22Rv1 (cell line): ENCODE measurements at regions not wholly inside any gene's neighbourhood (a gene's known extent, or its start where the extent isn't known, plus 50 kb on each side); places are given as distances from the start of the nearest gene placed in this dataset.
"Not testable (repeated sequence)": the region's sequence is repeated elsewhere in the genome, so short reads cannot be mapped to it uniquely, and the experiment has no call there.

Source experiments
- H3K27ac ChIP-seq: fragments of 450-650 bp; 2 replicates; pipeline ENCODE4 v1.5.1; 2017
- CTCF ChIP-seq: fragments of 450-650 bp; IDR thresholded peaks from 2 replicates; pipeline ENCODE4 v1.5.1; 2017; ENCODE audit warnings: mild to moderate bottlenecking
- ZFX ChIP-seq: fragments of 450-650 bp; IDR thresholded peaks from 2 replicates; pipeline ENCODE4 v1.6.1; 2017; ENCODE audit warnings: antibody characterized with exemption, borderline replicate concordance

GRCh38 chr12:131557078-131557709, 153.7 kb upstream of the SFSWAP start:
- TF ChIP-seq ZFX (no peak), CTCF (no peak)
- no peak overlapping the region for H3K27ac ChIP-seq

- H3K27ac ChIP-seq, result no peak overlapping the region
- TF ChIP-seq ZFX (no peak), CTCF (no peak)
These were observed 151.1 kb upstream of the SFSWAP start for GRCh38 chr12:131559517-131560516.

DNA sequence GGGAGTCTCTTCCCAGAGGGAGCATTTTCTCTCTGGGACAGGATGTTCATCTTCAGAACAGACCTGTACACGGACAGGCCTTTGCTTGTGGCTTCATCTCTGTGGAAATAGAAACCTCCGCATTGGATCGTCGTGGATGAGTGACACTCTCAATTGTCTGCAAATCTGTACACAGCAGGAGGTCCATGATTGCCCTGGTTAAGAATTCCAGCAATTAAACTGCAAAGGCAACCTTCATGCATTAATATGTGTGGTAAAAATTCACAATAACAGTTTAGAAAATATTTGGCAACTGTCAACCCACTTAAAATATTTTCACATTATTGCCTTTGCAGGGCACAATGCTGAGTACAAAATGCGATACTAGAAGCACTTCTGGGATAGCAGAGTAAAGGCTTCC, 149.8 kb upstream of the SFSWAP start:
- no peak for TF ChIP-seq CTCF
- no peak for TF ChIP-seq ZFX
- H3K27ac ChIP-seq, result no peak overlapping the region

DNA sequence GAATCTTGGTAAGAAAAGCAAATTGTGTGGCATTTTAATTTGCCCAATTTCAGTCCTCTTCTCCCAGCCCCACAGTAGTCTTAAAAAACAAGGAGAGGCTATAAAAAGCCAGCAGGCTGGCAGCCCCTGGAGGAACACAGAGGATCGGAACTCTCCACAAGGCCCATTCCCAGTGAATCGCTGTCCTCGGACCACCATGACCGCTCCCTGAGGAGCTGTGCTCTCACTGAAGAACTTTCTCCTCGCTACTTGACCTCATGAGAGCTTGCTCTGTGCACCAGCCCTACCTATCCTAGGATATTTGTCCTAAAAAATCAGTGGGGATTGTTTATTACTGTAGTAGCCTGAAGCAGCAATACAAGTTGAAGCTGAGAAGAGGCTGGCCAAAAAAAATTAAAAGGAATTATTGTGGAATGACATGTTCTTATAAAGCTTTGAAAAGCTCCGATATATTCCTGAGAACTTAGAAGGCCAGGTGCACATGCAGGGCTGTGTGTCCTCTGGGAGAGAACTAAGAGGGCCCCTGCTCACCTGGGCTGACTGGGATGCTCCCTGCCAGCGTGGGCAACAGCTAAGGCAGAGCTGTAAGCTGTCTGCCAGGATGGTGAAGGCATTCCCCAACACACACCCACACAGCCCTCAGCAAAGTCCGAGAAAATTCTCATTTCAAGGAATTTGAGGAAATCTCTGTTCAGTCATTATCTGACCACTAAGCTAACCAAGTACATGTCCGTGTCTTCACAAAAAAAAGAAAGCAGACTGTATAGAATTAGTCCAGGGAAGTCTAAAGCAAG, 148.8 kb upstream of the SFSWAP start:
- no peak overlapping the region for H3K27ac ChIP-seq
- TF ChIP-seq CTCF (no peak), ZFX (no peak)

DNA sequence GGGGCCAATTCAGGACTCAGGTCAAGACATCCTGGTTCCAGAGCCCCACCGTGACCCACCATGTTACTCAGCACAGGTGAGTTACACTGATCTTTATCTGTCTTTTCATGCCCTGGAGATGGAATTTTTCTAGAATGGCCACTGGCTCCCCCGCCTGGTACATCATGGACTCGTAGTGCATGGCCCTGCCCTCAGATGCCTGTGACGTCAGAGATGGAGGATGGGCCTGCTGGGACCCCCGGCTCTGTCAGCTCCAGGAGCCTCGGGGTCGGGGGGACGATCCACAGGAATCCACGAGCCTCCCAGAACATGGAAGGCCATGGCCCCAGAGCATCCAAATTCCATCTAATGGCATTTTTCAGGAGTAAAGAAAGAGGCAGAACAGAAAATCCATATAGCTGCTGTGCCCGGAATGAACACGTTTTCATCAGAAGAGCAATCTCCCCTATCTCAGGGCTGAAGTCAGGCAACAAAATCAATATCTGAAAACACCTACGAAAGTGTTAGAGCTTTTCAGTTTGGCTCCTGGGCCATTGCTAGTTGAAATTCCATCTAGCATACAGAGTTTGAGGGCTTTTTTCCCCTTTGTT, 146.7 kb upstream of the SFSWAP start:
- H3K27ac ChIP-seq, result not testable (repeated sequence)

DNA sequence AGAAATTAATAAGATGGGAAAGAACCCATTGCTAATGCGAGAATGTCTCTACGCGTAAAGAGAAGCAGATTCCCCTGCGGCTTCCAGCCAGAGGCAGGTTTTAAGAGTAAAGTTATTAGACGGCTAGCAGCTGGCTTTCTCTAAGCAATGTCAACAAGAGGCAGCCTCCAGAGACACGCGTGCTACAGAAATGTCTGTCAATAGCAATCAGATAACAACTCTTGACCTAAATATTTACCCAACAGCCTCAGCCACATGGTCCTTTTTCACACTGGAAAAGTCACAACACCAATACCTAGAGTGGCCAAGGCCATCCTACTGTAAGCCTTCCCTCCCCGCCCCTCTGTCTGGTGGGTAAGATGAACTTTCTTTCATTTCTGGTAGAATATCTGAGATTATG, 146.0 kb upstream of the SFSWAP start:
- no peak overlapping the region for H3K27ac ChIP-seq
- TF ChIP-seq CTCF, result no peak
- TF ChIP-seq ZFX, result no peak
